HEK293 (cell line): ENCODE measurements at regions not wholly inside any gene's neighbourhood (a gene's known extent, or its start where the extent isn't known, plus 50 kb on each side); places are given as distances from the start of the nearest gene placed in this dataset.

Experiments
- CTCF ChIA-PET: fragments of 350-600 bp; formaldehyde crosslinking; extraction: SDS; loops from one replicate; lab custom pipeline; 2021; ENCODE audit warnings: antibody characterized with exemption; lab: Yijun Ruan, JAX
- POLR2A ChIA-PET: fragments of 300-600 bp; formaldehyde crosslinking; extraction: SDS; loops from one replicate; lab custom pipeline; 2020; ENCODE audit warnings: antibody characterized with exemption, inconsistent platforms; lab: Yijun Ruan, JAX
- H3K27ac ChIP-seq: fragments of 200-500 bp; sonication (Bioruptor generic); 2 replicates; pipeline ENCODE4 v1.5.1; 2014; ENCODE audit warnings: low read depth, low read length, control low read depth, inconsistent platforms; ENCODE audit errors: extremely low read depth
- H3K36me3 ChIP-seq, 2 experiments: fragments of 200-500 bp in 1 of 2; sonication (Bioruptor generic) in 1 of 2; 1 replicate in 1 of 2; 2 replicates in 1 of 2; pipeline ENCODE4 v1.5.1; 2014 to 2017; ENCODE audit warnings: inconsistent platforms in 2 of 2, low read length in 2 of 2; ENCODE audit not compliant: control insufficient read depth in 2 of 2, insufficient read depth in 1 of 2
- H3K4me1 ChIP-seq: fragments of 200-500 bp; sonication (Bioruptor generic); 2 replicates; pipeline ENCODE4 v1.5.1; 2014; ENCODE audit warnings: mild to moderate bottlenecking, low read length, inconsistent platforms; ENCODE audit not compliant: control insufficient read depth, insufficient read depth
- H3K4me3 ChIP-seq: 2 replicates; pipeline ENCODE4 v1.5.1; 2011; ENCODE audit warnings: low read depth, mild to moderate bottlenecking, control low read depth, low read length, moderate library complexity
- H3K9me3 ChIP-seq: fragments of 200-500 bp; sonication (Bioruptor generic); 2 replicates; pipeline ENCODE4 v1.5.1; 2014; ENCODE audit warnings: low read depth, low read length, inconsistent platforms; ENCODE audit not compliant: control insufficient read depth, insufficient read depth
- KLF7 ChIP-seq: fragments of 450-650 bp; formaldehyde crosslinking; IDR thresholded peaks from 2 replicates; pipeline ENCODE4 v1.5.1; 2016; ENCODE audit warnings: missing biosample characterization, missing genetic modification characterization, borderline replicate concordance
- SCRT1 ChIP-seq: fragments of 450-650 bp; formaldehyde crosslinking; IDR thresholded peaks from 2 replicates; pipeline ENCODE4 v1.5.1; 2016; ENCODE audit warnings: missing biosample characterization, missing genetic modification characterization, borderline replicate concordance
- SCRT2 ChIP-seq: fragments of 450-650 bp; formaldehyde crosslinking; IDR thresholded peaks from 2 replicates; pipeline ENCODE4 v1.5.1; 2016; ENCODE audit warnings: missing biosample characterization, missing genetic modification characterization
- ZEB2 ChIP-seq: fragments of 450-650 bp; formaldehyde crosslinking; IDR thresholded peaks from 2 replicates; pipeline ENCODE4 v1.5.1; 2016; ENCODE audit warnings: missing biosample characterization, missing genetic modification characterization
- ZFHX2 ChIP-seq: fragments of 450-650 bp; formaldehyde crosslinking; conservative IDR thresholded peaks from 2 replicates; pipeline ENCODE4 v1.5.1; 2016; ENCODE audit warnings: missing biosample characterization, missing genetic modification characterization
- ZNF132 ChIP-seq: fragments of 450-650 bp; formaldehyde crosslinking; IDR thresholded peaks from 2 replicates; pipeline ENCODE4 v1.5.1; 2017; ENCODE audit warnings: missing biosample characterization, missing genetic modification characterization, borderline replicate concordance
- ZNF133 ChIP-seq: fragments of 450-650 bp; formaldehyde crosslinking; IDR thresholded peaks from 2 replicates; pipeline ENCODE4 v1.5.1; 2016; ENCODE audit warnings: missing biosample characterization, missing genetic modification characterization
- ZNF202 ChIP-seq: fragments of 450-650 bp; formaldehyde crosslinking; IDR thresholded peaks from 2 replicates; pipeline ENCODE4 v1.5.1; 2016; ENCODE audit warnings: missing biosample characterization, missing genetic modification characterization, borderline replicate concordance
- ZNF221 ChIP-seq: fragments of 450-650 bp; formaldehyde crosslinking; IDR thresholded peaks from 2 replicates; pipeline ENCODE4 v1.5.1; 2017; ENCODE audit warnings: missing biosample characterization, missing genetic modification characterization, borderline replicate concordance
- ZNF274 ChIP-seq, 2 experiments: fragments of 200-500 bp in 1 of 2; fragments of 450-650 bp in 1 of 2; sonication (Bioruptor generic) in 1 of 2; formaldehyde crosslinking in 1 of 2; IDR thresholded peaks; 2 replicates each; pipeline versions ENCODE4 v1.5.1 to v1.6.1; 2014 to 2016; ENCODE audit warnings: borderline replicate concordance in 1 of 2, inconsistent platforms in 1 of 2, low read length in 1 of 2, missing biosample characterization in 1 of 2, missing genetic modification characterization in 1 of 2
- ZNF341 ChIP-seq: fragments of 450-650 bp; formaldehyde crosslinking; IDR thresholded peaks from 2 replicates; pipeline ENCODE4; 2016; ENCODE audit warnings: low read depth, missing biosample characterization, missing genetic modification characterization
- ZNF423 ChIP-seq: fragments of 450-650 bp; formaldehyde crosslinking; IDR thresholded peaks from 2 replicates; pipeline ENCODE4 v1.5.1; 2016; ENCODE audit warnings: missing biosample characterization, missing genetic modification characterization
- ZNF433 ChIP-seq: fragments of 450-650 bp; formaldehyde crosslinking; IDR thresholded peaks from 2 replicates; pipeline ENCODE4 v1.5.1; 2016; ENCODE audit warnings: missing biosample characterization, missing genetic modification characterization, low read depth
- ZNF501 ChIP-seq: fragments of 450-650 bp; formaldehyde crosslinking; IDR thresholded peaks from 2 replicates; pipeline ENCODE4 v1.5.1; 2016; ENCODE audit warnings: missing biosample characterization, missing genetic modification characterization
- ZNF529 ChIP-seq: fragments of 450-650 bp; formaldehyde crosslinking; IDR thresholded peaks from 2 replicates; pipeline ENCODE4 v1.5.1; 2017; ENCODE audit warnings: missing genetic modification characterization, missing biosample characterization; ENCODE audit not compliant: insufficient replicate concordance
- ZNF544 ChIP-seq: fragments of 450-650 bp; formaldehyde crosslinking; IDR thresholded peaks from 2 replicates; pipeline ENCODE4 v1.5.0; 2017; ENCODE audit warnings: missing biosample characterization, missing genetic modification characterization
- ZNF558 ChIP-seq: fragments of 450-650 bp; formaldehyde crosslinking; IDR thresholded peaks from 2 replicates; pipeline ENCODE4 v1.5.1; 2016; ENCODE audit warnings: missing biosample characterization, missing genetic modification characterization
- ZNF585B ChIP-seq: fragments of 450-650 bp; formaldehyde crosslinking; IDR thresholded peaks from 2 replicates; pipeline ENCODE4 v1.5.1; 2016; ENCODE audit warnings: missing biosample characterization, missing genetic modification characterization
- ZNF664 ChIP-seq: fragments of 450-650 bp; formaldehyde crosslinking; IDR thresholded peaks from 2 replicates; pipeline ENCODE4 v1.5.1; 2016; ENCODE audit warnings: missing biosample characterization, missing genetic modification characterization
- ZNF670 ChIP-seq: fragments of 450-650 bp; formaldehyde crosslinking; IDR thresholded peaks from 2 replicates; pipeline ENCODE4 v1.5.1; 2016; ENCODE audit warnings: missing biosample characterization, missing genetic modification characterization, low read depth
- ZNF776 ChIP-seq: fragments of 450-650 bp; formaldehyde crosslinking; IDR thresholded peaks from 2 replicates; pipeline ENCODE4 v1.5.0; 2017; ENCODE audit warnings: missing biosample characterization, missing genetic modification characterization, borderline replicate concordance
- ZNF777 ChIP-seq: fragments of 450-650 bp; formaldehyde crosslinking; IDR thresholded peaks from 2 replicates; pipeline ENCODE4 v1.5.1; 2017; ENCODE audit warnings: missing biosample characterization, missing genetic modification characterization, borderline replicate concordance
- ZNF792 ChIP-seq: fragments of 450-650 bp; formaldehyde crosslinking; IDR thresholded peaks from 2 replicates; pipeline ENCODE4 v1.5.1; 2016; ENCODE audit warnings: missing biosample characterization, missing genetic modification characterization
- ZNF837 ChIP-seq: fragments of 450-650 bp; formaldehyde crosslinking; IDR thresholded peaks from 2 replicates; pipeline ENCODE4 v1.5.1; 2016; ENCODE audit warnings: missing biosample characterization, missing genetic modification characterization
- ZNF843 ChIP-seq: fragments of 450-650 bp; formaldehyde crosslinking; IDR thresholded peaks from 2 replicates; pipeline ENCODE4 v1.5.1; 2016; ENCODE audit warnings: missing biosample characterization, missing genetic modification characterization
- TF ChIP-seq, protein P1 (sequence below): fragments of 450-650 bp; formaldehyde crosslinking; IDR thresholded peaks from 2 replicates; pipeline ENCODE4 v1.5.1; 2016; ENCODE audit warnings: missing biosample characterization, missing genetic modification characterization
- TF ChIP-seq, protein P2 (sequence below): fragments of 450-650 bp; formaldehyde crosslinking; IDR thresholded peaks from 2 replicates; pipeline ENCODE4 v1.5.1; 2016; ENCODE audit warnings: missing biosample characterization, missing genetic modification characterization
- TF ChIP-seq, protein P3 (sequence below): fragments of 450-650 bp; formaldehyde crosslinking; conservative IDR thresholded peaks from 2 replicates; pipeline ENCODE4 v1.5.1; 2016; ENCODE audit warnings: low read depth, missing biosample characterization, missing genetic modification characterization

GRCh38 chr5:116765441-116765840 is 190.8 kb upstream of the SEMA6A start:
- Histone ChIP-seq H3K4me1 (peaks cover 17% of the 10 kb centered on the region), H3K9me3 (no peaks in the 10 kb centered on the region), H3K27ac (no peak overlapping the region), H3K4me3 (no peak overlapping the region), H3K36me3 (no peaks in the 10 kb centered on the region)
- CTCF ChIA-PET = no interaction called here
- POLR2A ChIA-PET = no interaction called here
- TF ChIP-seq ZNF777 (tag by site-specific recombination) (no peak), SCRT1 (tag by site-specific recombination) (no peak), ZNF837 (no peak), ZNF664 (no peak), ZNF202 (tag by site-specific recombination) (no peak), ZNF341 (no peak), SCRT2 (0 out of 2 replicates have a peak, but pooled peaks have one; percentile 23), KLF7 (tag by site-specific recombination) (no peak), ZNF843 (peak; percentile 57), ZNF423 (tag by site-specific recombination) (no peak), ZNF544 (tag by site-specific recombination) (no peak), ZNF274 (IDR thresholded peaks at IDR 0.05; ENCODE audit: low read length) (no peak), ZNF274 (tag by site-specific recombination; IDR thresholded peaks at IDR 0.05; ENCODE audit: borderline replicate concordance) (no peak), ZNF585B (no peak), ZNF132 (tag by site-specific recombination) (no peak), ZNF776 (tag by site-specific recombination) (no peak), ZEB2 (tag by site-specific recombination) (peak; percentile 74; the same call in 1 of the 2 replicates), ZNF529 (no peak), ZNF221 (tag by site-specific recombination) (no peak), ZNF670 (tag by site-specific recombination) (no peak), ZNF433 (tag by site-specific recombination) (no peak), ZNF792 (tag by site-specific recombination) (0 out of 2 replicates have a peak, but pooled peaks have one; percentile 18), ZNF133 (no peak), ZNF501 (tag by site-specific recombination) (no peak), ZFHX2 (tag by site-specific recombination) (no peak), ZNF558 (tag by site-specific recombination) (no peak)
- TF ChIP-seq, protein P1, sequence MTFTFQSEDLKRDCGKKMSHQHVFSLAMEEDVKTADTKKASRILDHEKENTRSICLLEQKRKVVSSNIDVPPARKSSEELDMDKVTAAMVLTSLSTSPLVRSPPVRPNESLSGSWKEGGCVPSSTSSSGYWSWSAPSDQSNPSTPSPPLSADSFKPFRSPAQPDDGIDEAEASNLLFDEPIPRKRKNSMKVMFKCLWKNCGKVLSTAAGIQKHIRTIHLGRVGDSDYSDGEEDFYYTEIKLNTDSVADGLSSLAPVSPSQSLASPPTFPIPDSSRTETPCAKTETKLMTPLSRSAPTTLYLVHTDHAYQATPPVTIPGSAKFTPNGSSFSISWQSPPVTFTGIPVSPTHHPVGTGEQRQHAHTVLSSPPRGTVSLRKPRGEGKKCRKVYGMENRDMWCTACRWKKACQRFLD = no peak
- TF ChIP-seq, protein P2, sequence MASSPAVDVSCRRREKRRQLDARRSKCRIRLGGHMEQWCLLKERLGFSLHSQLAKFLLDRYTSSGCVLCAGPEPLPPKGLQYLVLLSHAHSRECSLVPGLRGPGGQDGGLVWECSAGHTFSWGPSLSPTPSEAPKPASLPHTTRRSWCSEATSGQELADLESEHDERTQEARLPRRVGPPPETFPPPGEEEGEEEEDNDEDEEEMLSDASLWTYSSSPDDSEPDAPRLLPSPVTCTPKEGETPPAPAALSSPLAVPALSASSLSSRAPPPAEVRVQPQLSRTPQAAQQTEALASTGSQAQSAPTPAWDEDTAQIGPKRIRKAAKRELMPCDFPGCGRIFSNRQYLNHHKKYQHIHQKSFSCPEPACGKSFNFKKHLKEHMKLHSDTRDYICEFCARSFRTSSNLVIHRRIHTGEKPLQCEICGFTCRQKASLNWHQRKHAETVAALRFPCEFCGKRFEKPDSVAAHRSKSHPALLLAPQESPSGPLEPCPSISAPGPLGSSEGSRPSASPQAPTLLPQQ (tag by site-specific recombination) = peak; percentile 57
- TF ChIP-seq, protein P3, sequence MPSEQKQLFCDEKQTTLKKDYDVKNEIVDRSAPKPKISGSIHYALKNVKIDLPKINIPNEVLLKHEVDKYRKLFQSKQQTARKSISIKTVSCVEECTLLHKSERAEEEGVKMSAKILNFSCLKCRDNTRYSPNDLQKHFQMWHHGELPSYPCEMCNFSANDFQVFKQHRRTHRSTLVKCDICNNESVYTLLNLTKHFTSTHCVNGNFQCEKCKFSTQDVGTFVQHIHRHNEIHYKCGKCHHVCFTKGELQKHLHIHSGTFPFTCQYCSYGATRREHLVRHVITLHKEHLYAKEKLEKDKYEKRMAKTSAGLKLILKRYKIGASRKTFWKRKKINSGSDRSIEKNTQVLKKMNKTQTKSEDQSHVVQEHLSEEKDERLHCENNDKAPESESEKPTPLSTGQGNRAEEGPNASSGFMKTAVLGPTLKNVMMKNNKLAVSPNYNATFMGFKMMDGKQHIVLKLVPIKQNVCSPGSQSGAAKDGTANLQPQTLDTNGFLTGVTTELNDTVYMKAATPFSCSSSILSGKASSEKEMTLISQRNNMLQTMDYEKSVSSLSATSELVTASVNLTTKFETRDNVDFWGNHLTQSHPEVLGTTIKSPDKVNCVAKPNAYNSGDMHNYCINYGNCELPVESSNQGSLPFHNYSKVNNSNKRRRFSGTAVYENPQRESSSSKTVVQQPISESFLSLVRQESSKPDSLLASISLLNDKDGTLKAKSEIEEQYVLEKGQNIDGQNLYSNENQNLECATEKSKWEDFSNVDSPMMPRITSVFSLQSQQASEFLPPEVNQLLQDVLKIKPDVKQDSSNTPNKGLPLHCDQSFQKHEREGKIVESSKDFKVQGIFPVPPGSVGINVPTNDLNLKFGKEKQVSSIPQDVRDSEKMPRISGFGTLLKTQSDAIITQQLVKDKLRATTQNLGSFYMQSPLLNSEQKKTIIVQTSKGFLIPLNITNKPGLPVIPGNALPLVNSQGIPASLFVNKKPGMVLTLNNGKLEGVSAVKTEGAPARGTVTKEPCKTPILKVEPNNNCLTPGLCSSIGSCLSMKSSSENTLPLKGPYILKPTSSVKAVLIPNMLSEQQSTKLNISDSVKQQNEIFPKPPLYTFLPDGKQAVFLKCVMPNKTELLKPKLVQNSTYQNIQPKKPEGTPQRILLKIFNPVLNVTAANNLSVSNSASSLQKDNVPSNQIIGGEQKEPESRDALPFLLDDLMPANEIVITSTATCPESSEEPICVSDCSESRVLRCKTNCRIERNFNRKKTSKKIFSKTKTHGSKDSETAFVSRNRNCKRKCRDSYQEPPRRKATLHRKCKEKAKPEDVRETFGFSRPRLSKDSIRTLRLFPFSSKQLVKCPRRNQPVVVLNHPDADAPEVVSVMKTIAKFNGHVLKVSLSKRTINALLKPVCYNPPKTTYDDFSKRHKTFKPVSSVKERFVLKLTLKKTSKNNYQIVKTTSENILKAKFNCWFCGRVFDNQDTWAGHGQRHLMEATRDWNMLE (tag by site-specific recombination) = 0 out of 2 replicates have a peak, but pooled peaks have one; percentile 33
